ENCODE measurements at regions not wholly inside any gene's neighbourhood (a gene's known extent, or its start where the extent isn't known, plus 50 kb on each side); places are given as distances from the start of the nearest gene placed in this dataset.
"Not testable (repeated sequence)": the region's sequence is repeated elsewhere in the genome, so short reads cannot be mapped to it uniquely, and the experiment has no call there.

DNA sequence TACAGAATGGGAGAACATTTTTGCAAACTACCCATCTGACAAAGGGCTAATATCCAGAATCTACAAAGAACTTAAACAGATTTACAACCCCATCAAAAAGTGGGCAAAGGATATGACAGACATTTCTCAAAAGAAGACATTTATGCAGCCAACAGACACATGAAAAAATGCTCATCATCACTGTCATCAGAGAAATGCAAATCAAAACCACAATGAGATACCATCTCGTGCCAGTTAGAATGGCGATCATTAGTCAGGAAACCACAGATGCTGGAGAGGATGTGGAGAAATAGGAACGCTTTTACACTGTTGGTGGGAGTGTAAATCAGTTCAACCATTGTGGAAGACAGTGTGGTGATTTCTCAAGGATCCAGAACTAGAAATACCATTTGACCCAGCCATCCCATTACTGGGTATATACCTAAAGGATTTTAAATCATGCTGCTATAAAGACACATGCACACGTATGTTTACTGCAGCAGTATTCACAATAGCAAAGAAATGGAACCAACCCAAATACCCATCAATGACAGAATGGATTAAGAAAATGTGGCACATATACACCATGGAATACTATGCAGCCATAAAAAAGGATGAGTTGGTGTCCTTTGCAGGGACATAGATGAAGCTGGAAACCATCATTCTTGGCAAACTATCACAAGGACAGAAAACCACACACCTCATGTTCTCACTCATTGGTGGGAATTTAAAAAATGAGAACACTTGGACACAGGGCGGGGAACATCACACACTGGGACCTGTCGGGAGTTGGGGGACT, 317.7 kb upstream of the THBS1 start:
- not testable (repeated sequence) for DNase-seq

DNA sequence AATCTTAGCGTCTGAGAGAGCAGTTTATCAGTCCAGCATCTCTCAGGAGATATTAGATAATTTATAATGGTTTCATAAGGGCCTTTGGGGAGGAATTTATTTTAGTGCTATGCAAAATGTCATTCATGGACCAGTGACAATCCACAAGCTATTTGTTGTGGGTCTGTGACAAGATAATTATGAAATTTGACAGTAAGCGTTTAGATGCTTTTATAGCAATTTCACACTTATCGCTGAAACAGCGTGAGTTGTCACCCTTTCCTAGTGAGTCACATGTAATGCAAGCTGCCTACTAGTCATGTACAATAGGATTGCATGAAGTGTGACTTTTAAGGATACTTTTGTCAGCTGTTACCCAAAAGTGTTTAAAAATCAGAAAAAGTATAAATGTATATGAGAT, 315.6 kb upstream of the THBS1 start:
- DNase-seq, result no peak

DNA sequence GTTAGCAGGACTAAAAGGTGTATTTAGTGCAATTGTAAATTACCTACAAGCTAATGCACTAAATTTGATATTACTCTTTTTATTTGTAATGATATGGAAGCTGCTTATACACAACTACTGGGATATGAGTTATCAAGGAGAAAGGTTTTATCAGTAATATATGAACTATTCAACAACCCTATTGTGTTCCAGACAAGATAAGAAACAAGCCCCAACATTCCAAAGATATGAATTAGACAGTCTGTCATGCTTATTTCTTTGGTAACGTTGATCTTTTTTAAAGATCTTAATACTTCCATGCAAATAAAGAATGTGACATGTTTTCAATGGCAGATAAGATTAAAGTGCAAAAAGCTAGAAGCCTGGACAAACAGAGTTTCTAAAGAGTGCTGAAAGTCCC, 314.0 kb upstream of the THBS1 start:
- no peak for DNase-seq

DNA sequence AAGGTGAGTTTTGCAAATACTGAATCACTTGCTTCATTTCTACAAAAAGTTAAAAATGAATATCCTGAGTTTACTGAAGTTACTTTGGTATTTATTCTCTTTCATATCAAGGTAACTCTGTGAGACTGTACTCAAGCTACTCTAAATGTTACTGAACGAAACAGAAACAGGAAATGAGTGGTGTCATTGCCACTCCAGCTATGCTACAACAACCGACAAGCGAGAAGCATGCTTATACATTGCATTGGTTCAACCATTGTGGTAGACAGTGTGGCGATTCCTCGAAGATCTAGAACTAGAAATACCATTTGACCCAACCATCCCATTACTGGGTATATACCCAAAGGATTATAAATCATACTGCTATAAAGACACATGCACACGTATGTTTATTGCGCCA, 313.2 kb upstream of the THBS1 start:
- no peak for DNase-seq

DNA sequence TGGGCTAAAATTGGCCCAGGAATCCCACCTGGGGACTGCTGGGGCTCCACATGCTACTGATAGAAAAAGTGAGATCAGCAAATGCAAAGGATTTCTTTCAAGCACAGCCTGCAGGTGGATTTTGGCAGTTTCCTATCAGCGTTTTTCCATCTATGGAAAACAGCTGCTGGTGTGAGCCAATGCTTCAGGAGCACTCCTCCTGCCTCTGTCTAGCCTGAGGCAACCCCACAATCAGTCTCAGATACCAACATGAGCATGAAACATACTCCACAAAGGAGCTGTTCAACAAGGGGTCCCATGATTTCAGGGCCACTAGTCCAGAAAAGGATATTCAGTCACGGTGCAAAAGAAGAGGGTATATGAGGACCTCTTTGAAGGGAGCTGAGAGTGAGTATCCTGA, 311.5 kb upstream of the THBS1 start:
- no peak for DNase-seq

DNA sequence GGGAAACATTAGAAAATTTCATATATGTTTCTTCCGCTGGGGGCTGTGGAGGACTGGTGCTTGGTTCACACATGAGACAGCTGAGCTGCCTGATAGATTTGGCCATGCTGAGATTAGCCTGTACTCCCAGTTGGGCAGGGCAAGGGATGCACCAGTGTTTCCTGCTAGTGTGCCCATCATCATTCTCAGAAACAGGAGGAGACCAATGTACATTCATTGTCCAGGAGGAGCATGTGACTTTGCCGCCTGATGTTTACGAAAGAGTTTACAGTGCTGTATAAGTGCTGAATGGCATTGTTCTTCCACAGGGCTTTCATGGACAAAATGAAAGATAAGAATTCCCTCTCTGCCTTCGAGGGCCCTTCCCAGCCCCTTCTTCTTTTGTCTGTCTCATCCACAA, 311.1 kb upstream of the THBS1 start:
- no peak for DNase-seq

DNA sequence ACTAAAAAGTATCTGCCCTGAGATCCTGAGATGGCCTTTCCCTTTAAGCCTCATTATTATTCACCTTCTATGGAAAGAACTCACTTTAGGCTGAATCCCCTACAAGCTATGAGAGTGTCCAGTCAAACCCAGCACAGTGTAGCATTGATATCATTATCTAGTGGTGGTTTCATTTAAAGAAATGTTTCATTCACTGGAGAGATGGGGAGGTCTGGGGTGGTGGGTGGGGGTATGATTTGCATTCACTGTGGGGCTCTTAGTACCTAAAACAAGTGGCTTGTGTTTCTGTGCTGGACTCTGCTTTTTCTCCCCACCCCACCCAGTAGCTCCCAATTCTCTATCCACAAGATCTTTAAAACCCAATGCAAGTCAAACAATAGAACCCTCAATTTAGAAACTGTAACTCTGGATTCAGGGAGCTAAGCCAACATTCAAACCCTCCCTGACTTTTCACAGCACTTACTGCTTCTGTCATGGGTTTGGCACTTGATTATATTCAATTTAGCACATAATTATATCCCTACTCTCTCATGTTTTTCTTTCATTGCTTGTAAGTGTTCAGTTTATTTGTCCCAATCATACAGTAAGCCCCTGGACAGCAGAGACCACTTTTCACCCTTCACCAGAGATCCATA, 310.5 kb upstream of the THBS1 start:
- DNase-seq, result no peak

DNA sequence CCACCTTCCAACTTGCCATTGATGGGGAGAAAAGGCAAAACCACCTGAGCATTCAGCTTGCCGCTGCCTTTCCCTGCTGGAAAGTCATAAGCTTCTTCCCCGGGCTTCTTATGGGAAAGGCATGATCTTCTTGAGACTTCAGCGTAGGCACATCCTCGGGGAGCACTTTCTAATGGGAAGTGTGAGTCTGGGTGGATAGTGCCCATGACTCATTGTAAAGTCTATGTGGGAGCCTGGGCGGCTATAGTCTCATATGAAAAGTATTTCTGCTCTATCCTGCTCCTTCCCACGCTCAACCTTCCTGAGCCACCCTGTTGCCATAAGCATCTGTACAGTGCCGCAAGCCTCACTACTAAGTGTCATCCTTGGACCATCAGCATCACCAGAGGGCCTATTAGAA, 309.9 kb upstream of the THBS1 start:
- DNase-seq, result no peak

DNA sequence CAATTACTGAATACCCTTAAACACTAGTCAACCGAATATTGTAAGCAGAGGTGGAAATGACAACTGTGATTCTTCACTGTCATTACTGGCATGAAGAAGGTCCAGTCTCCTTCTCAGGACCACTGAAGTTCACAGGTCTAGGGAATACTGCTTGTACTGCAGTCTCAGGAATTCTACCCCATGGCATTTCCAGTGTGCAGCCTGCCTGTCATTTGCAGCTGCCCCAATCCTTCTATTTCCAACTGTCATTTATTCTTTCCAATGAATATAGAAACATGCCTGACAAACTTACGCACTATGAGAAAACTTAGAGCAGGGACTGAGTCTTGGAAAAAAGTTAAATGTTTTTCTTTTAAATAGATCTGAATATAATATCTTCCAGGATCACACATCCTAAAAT, 308.0 kb upstream of the THBS1 start:
- DNase-seq, result no peak

DNA sequence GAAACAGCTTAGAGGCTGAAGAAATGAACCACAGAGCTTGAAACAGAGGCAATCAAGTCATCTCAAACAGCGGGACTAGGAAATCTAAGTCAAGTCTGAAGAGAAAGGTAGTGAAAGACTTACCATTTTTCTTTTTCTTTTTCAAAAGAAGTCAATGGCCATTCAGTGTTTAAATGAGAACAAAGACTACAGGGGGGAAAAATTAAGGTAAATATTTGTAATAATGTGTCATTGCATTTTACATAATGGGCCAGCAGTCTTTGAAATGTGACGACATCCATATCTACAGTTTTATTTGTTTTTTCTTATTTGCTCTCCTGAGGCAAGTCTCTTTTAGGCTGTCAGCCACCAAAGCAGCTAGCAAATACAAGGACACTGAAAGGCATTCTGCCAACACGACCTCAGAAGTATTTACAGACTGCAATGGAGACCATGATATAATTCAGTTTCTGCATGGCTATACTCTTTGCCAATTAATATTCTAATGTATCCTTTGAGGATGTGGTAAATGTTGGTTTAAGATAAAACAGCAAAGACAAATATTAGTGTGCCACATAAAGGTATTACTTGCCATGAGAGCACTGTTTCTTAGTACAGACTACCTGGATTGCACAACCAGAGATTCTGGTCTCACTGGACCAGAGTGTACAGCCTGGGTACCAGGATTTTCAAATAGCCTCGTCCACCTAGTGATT, 307.0 kb upstream of the THBS1 start:
- DNase-seq, result no peak

DNA sequence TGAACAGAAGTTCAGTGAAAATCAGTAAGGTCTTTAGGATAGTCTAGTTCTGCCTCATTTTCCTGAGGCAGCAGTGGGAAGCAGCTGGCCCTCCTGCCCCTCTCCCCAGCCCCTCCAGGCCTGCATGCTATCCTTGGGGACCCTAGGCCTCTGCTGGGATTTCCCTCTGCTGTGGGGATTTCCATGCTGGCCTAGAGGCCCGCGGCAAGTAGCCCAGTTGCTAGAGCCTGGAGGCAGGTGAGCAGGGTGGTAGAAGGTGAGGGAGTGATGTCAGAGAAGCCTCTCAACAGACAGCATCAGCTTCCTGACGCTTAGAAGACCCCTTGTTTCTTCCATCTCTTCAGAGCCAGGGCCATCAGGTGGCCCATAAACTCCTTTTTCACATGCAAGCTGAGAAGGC, 305.8 kb upstream of the THBS1 start:
- no peak for DNase-seq

DNA sequence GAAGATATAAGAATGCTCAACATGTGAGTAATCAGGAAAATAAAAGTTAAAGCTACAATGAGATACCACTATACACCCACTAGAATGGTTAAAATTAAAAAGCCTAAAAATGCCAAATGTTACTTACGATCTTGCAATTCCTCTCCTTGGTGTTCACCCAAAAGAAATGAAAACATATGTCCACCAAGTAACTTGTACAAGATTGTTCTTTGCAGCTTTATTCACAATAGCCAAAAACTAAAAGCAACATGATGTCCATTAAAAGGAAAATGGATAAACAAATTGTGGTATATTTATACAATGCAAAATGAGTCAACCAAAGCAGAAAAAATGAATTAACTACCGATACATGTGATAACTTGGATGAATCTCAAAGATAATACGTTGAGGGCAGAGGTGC, 301.6 kb upstream of the THBS1 start:
- no peak for DNase-seq

DNA sequence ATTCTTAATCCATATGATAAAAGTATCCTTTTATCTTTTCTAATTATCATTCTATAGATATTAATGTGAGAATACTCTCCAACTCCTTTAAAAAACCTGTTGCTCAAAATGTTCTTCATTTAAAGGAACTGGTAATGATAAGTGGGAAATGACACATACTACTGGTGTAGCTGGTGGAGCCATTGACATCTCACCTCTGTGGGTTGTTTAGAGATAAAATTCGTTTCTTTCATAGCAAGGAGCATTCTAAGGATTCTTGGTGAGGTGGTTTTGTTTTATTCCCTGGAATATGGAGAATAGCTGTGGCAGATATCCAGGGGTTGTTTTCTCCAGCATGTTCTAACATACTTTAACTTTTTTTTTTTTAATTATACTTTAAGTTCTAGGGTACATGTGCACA, 299.8 kb upstream of the THBS1 start:
- no peak for DNase-seq

DNA sequence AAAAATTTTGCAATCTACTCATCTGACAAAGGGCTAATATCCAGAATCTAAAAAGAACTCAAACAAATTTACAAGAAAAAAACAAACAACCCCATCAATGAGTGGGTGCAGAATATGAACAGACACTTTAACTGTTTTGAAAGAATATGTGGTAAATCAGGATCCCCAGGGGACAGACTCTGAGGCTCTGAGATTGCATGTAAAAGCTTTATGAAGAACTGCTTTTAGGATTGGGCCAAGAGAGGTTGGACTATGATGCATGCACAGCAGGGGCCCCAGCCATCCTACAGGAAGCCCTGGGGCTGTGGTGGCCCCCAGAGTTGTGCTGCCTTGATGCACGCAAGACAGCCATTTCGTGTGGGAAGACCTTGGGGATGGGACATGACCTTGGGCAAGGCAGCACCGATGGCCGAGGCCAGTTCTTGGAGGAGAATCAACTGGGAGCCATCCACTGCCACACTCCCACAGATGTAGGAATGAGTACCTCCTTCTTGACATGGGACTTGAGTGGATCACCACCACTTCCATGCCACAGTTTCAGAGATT, 298.1 kb upstream of the THBS1 start:
- no peak for DNase-seq

DNA sequence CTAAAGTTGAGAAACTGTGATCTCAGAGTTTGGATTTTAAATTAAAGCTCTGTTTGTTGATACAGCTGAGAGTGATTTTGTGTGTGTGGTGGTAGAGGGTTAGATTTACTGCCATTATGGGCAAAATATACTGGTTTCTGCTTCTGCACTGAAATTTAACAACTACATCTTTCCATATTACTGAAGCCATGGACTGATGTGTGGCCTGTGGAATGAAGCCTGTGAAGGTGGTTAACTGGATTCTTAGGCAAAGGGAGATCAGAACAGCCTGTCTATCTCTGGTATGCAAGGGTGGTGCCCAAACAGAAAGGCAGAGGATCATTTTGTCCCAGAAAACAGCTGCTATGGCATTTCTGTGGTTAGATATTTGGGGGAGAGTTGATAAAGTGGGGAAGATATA, 297.3 kb upstream of the THBS1 start:
- no peak for DNase-seq

DNA sequence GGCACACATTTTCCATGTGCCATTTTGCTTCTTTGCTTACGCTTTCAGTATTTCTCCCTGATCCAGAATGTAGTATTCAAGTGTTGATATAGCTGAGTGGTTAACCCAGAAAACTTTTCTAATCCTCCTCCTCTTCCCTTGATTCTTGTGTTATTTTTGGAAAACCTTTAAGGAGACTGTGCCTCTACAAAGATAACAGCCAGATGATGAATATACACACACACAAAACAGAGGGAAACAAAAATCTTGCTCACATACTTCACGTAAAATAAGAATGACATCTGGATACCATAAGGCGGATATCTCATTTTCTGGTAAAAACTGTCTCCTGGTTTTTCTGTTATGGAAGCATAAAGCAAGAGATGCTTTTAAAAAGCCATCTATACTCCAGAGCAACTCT, 295.8 kb upstream of the THBS1 start:
- DNase-seq, result no peak

DNA sequence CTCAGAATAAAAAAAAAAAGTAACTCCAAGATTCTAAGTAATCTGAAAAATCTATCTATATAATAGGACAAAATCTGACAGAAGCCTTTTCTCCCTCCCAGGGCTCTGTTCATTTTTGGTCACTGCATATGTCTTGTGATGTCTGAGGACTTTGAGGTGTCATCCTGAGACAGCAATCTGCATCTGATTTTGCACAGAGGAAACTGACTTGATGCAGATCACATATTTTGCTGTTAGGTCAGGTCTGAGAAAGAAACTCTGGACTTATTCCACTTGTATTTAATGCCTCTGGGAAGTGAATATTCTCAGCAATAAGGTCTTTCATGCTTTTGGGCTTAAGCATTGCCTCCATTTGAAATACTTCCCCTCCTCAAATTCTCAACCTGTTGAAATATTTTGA, 295.2 kb upstream of the THBS1 start:
- no peak for DNase-seq

DNA sequence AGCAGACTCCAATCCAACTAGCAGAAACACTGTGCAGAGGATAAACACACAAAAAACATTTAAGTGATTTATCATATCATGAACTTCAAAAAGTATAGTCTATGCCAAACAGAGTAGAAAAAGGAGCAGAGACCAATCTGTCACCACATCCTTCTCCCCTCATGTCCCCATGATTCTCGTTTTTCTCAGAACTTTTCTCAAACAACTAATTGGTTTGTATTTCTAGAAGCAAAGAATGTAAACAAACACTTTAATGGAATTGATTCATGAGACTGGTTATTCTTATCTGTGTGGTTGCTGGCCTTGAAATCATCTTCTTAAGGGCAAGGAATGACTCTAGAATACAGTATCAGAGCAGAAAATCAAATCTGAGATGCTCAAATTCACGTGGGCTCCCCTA, 294.2 kb upstream of the THBS1 start:
- DNase-seq, result no peak

DNA sequence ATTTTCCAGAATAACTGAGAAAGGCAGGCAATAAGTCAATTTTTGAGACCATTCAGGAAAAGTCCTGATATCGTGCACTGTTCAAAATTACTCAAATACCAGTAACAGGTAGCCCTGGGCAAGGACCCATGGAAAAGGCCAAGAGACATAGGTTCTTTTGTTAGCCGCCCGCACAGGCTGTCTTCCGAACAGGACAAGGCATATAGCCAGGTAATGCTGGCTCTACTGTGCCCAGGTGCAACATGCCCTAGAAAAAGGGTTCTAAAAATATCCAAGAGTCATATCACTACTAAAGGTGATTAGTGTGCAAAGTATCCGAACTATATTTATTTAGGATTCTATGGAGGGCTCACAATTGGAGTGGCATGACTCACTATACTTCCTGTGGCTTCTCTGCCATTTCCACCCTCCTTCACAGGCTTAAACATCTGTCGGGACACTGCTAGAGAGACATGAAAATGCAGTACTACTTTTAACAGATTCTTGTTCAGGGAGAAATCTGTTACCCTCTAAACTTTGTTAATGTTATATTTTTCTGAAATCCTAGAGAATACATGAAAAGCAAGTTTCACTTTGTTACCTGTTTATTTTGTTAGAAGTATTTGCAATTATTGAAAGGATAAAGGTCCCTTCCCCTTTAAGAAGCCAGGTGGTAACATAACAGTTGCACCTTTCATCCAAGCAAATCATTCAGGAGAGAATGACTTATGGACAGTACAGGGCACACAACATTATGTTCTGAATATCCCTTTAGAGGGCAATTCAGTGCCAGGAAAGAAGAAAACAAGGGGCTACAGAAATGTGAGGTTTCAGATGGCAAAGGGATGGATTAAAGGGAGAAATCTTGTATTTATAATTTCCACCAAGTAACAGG, 293.3 kb upstream of the THBS1 start:
- no peak for DNase-seq

DNA sequence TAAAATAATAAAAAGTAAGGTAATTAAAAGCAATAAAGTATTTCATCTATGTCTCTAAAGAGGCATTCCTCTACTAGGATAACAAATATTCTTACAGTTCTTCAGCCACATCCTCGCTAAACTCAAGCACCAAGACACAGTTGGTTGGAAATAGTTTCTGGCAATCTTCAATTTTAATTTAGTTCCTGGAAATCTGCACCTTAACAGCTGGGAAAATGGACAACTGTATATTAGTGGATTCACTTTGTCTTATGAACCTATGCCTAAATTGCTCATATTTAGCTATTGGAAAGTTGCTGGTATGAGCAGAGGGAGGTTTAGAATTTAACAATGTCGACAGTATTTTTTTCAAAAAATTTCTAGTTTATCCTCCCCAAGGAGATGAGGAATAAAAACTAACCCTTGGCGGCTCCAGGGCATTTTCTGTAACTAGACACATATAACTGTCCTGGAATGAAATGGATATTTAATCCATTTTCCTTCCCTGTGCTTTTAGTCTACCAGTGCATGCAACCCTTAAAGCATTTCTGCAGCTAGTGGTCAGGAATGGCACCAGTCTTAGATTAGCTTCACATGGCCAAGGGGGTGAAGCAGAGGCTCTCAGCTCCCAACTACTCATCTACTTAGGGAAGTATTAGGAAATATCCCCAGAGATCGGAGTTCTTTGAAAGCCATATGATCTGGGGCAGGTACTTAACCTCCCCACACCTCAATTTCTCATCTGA, 290.0 kb upstream of the THBS1 start:
- DNase-seq, result no peak

DNA sequence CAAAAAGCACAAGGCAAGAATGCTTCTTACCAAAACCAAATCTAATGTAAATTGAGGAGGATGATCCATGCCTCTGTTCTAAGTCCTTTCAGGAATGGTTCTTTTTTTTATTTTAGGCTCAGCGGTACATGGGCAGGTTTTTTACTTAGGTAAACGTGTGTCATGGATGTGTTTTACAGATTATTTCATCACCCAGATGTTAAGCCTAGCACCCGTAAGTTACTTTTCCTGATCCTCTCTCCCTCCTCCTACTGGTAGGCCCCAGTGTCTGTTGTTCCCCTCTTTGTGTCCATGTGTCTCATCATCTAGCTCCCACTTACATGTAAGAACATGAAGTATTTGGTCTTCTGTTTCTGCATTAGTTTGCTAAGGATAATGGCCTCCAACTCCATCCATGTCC, 289.2 kb upstream of the THBS1 start:
- DNase-seq, result no peak

DNA sequence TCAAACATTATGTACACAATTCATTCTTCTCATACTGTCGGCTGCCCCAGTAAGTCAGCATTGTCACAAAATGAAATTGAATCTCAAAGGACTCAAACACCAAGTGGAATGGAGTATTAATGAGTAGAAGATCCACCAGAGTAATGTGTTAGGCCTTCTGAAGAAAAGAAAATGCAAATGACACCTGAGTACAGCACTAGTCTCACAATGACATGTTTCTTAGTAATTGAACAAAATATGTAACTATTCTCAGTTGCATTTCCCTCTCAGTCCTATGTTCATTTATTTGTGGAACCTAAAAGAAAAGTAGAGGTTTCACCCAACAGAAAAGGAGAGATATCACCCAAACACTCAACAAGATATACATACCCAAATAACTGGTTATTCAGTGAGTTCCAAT, 283.9 kb upstream of the THBS1 start:
- no peak for DNase-seq
